Natural killer cell treated with Interleukin-12 subunit alpha and Interleukin-12 subunit beta and Interleukin-15 and Interleukin-18, amount 100 ng/mL, for 72 hours (primary cell): ENCODE measurements at regions not wholly inside any gene's neighbourhood (a gene's known extent, or its start where the extent isn't known, plus 50 kb on each side); places are given as distances from the start of the nearest gene placed in this dataset.
"Not testable (repeated sequence)": the region's sequence is repeated elsewhere in the genome, so short reads cannot be mapped to it uniquely, and the experiment has no call there.

Experiments
- ATAC-seq, 2 donors: fragments of 150-1000 bp; cut with Tn5 transposase in 1 of 2; sonication (Bioruptor Pico), chemical (Tn5 transposase) in 1 of 2; 2 replicates each; pipeline ENCODE4 v1.10.0; 2021
- DNase-seq: peaks from one replicate; pipeline ENCODE4 v3.0.0; 2022; ENCODE audit warnings: low spot score
- H3K27ac Mint-ChIP-seq, 2 donors: 1 replicate in 1 of 2; 2 replicates in 1 of 2; pipeline ENCODE4 v1.8.0; 2022; ENCODE audit warnings: mixed read lengths in 2 of 2, mild to moderate bottlenecking in 1 of 2, moderate library complexity in 1 of 2
- H3K27me3 Mint-ChIP-seq, 2 donors: 1 replicate in 1 of 2; 2 replicates in 1 of 2; pipeline ENCODE4 v1.8.0; 2022; ENCODE audit warnings: mixed read lengths in 2 of 2
- H3K36me3 Mint-ChIP-seq: one replicate; pipeline ENCODE4 v1.8.0; 2022; ENCODE audit warnings: mixed read lengths
- H3K4me1 Mint-ChIP-seq, 2 donors: 1 replicate in 1 of 2; 2 replicates in 1 of 2; pipeline ENCODE4 v1.8.0; 2022; ENCODE audit warnings: low read depth in 2 of 2, mixed read lengths in 2 of 2, mild to moderate bottlenecking in 1 of 2
- H3K4me3 Mint-ChIP-seq: one replicate; pipeline ENCODE4 v1.8.0; 2022; ENCODE audit warnings: mixed read lengths
- H3K9me3 Mint-ChIP-seq: 2 replicates; pipeline ENCODE4 v1.8.0; 2022; ENCODE audit warnings: mixed read lengths

- no peak for DNase-seq
- Mint-ChIP-seq H3K9me3 (peaks cover 9% of the 10 kb centered on the region), H3K27ac (no peak overlapping the region), H3K27me3 (no peaks in the 10 kb centered on the region), H3K4me3 (no peak overlapping the region), H3K36me3 (no peaks in the 10 kb centered on the region), H3K4me1 (no peaks in the 10 kb centered on the region)
- ATAC-seq: no peak
Observed at GRCh38 chr11:25633230-25633629, 698.7 kb upstream of the ANO3 start.

- not testable (repeated sequence) for ATAC-seq, H3K27ac Mint-ChIP-seq, H3K36me3 Mint-ChIP-seq, H3K4me1 Mint-ChIP-seq, H3K4me3 Mint-ChIP-seq, H3K27me3 Mint-ChIP-seq, DNase-seq
- H3K9me3 Mint-ChIP-seq: peaks cover 17% of the 10 kb centered on the region
Observed at GRCh38 chr11:25649220-25649619, 682.7 kb upstream of the ANO3 start.

GRCh38 chr11:25650319-25650718 lies 681.6 kb upstream of the ANO3 start:
- DNase-seq: no peak
- H3K4me3 Mint-ChIP-seq: no peak overlapping the region
- no peaks in the 10 kb centered on the region for H3K27me3 Mint-ChIP-seq
- H3K4me1 Mint-ChIP-seq: no peaks in the 10 kb centered on the region
- no peak overlapping the region for H3K27ac Mint-ChIP-seq
- H3K9me3 Mint-ChIP-seq: peaks cover 20% of the 10 kb centered on the region
- no peak for ATAC-seq
- H3K36me3 Mint-ChIP-seq: no peaks in the 10 kb centered on the region

- Mint-ChIP-seq H3K27me3 (no peaks in the 10 kb centered on the region), H3K36me3 (no peaks in the 10 kb centered on the region), H3K4me3 (no peak overlapping the region), H3K4me1 (no peaks in the 10 kb centered on the region), H3K9me3 (peaks cover 20% of the 10 kb centered on the region), H3K27ac (no peak overlapping the region)
- ATAC-seq (no peak), DNase-seq (no peak)
Observed at GRCh38 chr11:25655636-25656035, 676.3 kb upstream of the ANO3 start.

GRCh38 chr11:25658916-25659315 lies 673.0 kb upstream of the ANO3 start:
- Mint-ChIP-seq H3K9me3 (peaks cover 9% of the 10 kb centered on the region), H3K4me3 (no peak overlapping the region), H3K27ac (no peak overlapping the region), H3K27me3 (no peaks in the 10 kb centered on the region), H3K36me3 (no peaks in the 10 kb centered on the region), H3K4me1 (no peaks in the 10 kb centered on the region)
- no peak for DNase-seq
- ATAC-seq: no peak

GRCh38 chr11:25659706-25660105 lies 672.2 kb upstream of the ANO3 start:
- no peak overlapping the region for H3K27ac Mint-ChIP-seq
- no peaks in the 10 kb centered on the region for H3K36me3 Mint-ChIP-seq
- no peak overlapping the region for H3K4me3 Mint-ChIP-seq
- DNase-seq: no peak
- H3K9me3 Mint-ChIP-seq: peaks cover 7% of the 10 kb centered on the region
- H3K27me3 Mint-ChIP-seq: no peaks in the 10 kb centered on the region
- ATAC-seq: no peak
- H3K4me1 Mint-ChIP-seq: no peaks in the 10 kb centered on the region

- Mint-ChIP-seq H3K27me3 (no peaks in the 10 kb centered on the region), H3K27ac (no peak overlapping the region), H3K4me1 (no peaks in the 10 kb centered on the region), H3K4me3 (no peak overlapping the region), H3K9me3 (peaks cover 14% of the 10 kb centered on the region), H3K36me3 (no peaks in the 10 kb centered on the region)
- ATAC-seq: no peak
- no peak for DNase-seq
Observed at GRCh38 chr11:25667871-25668270, 664.1 kb upstream of the ANO3 start.

GRCh38 chr11:25691959-25692358 lies 640.0 kb upstream of the ANO3 start:
- Mint-ChIP-seq H3K9me3 (peaks cover 12% of the 10 kb centered on the region), H3K4me1 (no peaks in the 10 kb centered on the region), H3K27ac (no peak overlapping the region), H3K4me3 (no peak overlapping the region), H3K27me3 (no peaks in the 10 kb centered on the region), H3K36me3 (peaks cover 8% of the 10 kb centered on the region)
- no peak for ATAC-seq
- DNase-seq: no peak

- no peak for DNase-seq
Observed at GRCh38 chr11:25702417-25702816, 629.5 kb upstream of the ANO3 start.

GRCh38 chr11:25710975-25711374 lies 621.0 kb upstream of the ANO3 start:
- H3K27ac Mint-ChIP-seq: no peak overlapping the region
- no peaks in the 10 kb centered on the region for H3K4me1 Mint-ChIP-seq
- H3K4me3 Mint-ChIP-seq: no peak overlapping the region
- peaks cover 22% of the 10 kb centered on the region for H3K9me3 Mint-ChIP-seq
- H3K36me3 Mint-ChIP-seq: no peaks in the 10 kb centered on the region
- no peak for DNase-seq
- no peaks in the 10 kb centered on the region for H3K27me3 Mint-ChIP-seq
- no peak for ATAC-seq

More at GRCh38 chr11:25702417-25702816, 629.5 kb upstream of the ANO3 start:
- Mint-ChIP-seq H3K9me3 (peaks cover 13% of the 10 kb centered on the region), H3K36me3 (no peaks in the 10 kb centered on the region), H3K4me1 (no peaks in the 10 kb centered on the region), H3K4me3 (no peak overlapping the region), H3K27ac (no peak overlapping the region), H3K27me3 (no peaks in the 10 kb centered on the region)
- no peak for ATAC-seq

- H3K27me3 Mint-ChIP-seq: no peaks in the 10 kb centered on the region
- peaks cover 28% of the 10 kb centered on the region for H3K9me3 Mint-ChIP-seq
- no peaks in the 10 kb centered on the region for H3K4me1 Mint-ChIP-seq
- no peak overlapping the region for H3K4me3 Mint-ChIP-seq
- H3K27ac Mint-ChIP-seq: no peak overlapping the region
- DNase-seq (no peak), ATAC-seq (no peak)
- H3K36me3 Mint-ChIP-seq: peaks cover 12% of the 10 kb centered on the region
Observed at GRCh38 chr11:25727944-25728343, 604.0 kb upstream of the ANO3 start.

- Mint-ChIP-seq H3K27me3 (no peaks in the 10 kb centered on the region), H3K9me3 (peaks cover 24% of the 10 kb centered on the region), H3K4me3 (no peak overlapping the region), H3K27ac (no peak overlapping the region), H3K36me3 (peaks cover 7% of the 10 kb centered on the region), H3K4me1 (no peaks in the 10 kb centered on the region)
- no peak for ATAC-seq
- no peak for DNase-seq
Observed at GRCh38 chr11:25730230-25730629, 601.7 kb upstream of the ANO3 start.

GRCh38 chr11:25733777-25734176 lies 598.2 kb upstream of the ANO3 start:
- H3K4me3 Mint-ChIP-seq: no peak overlapping the region
- no peaks in the 10 kb centered on the region for H3K27me3 Mint-ChIP-seq
- H3K36me3 Mint-ChIP-seq: no peaks in the 10 kb centered on the region
- no peaks in the 10 kb centered on the region for H3K4me1 Mint-ChIP-seq
- peaks cover 15% of the 10 kb centered on the region for H3K9me3 Mint-ChIP-seq
- ATAC-seq (no peak), DNase-seq (no peak)
- H3K27ac Mint-ChIP-seq: no peak overlapping the region

GRCh38 chr11:25734591-25735211 lies 597.2 kb upstream of the ANO3 start:
- Mint-ChIP-seq H3K4me1 (no peaks in the 10 kb centered on the region), H3K27ac (no peak overlapping the region), H3K36me3 (no peaks in the 10 kb centered on the region), H3K27me3 (no peaks in the 10 kb centered on the region), H3K9me3 (peaks cover 15% of the 10 kb centered on the region), H3K4me3 (no peak overlapping the region)
- ATAC-seq (no peak), DNase-seq (no peak)

- no peaks in the 10 kb centered on the region for H3K27me3 Mint-ChIP-seq
Observed at GRCh38 chr11:25737071-25737675, 594.8 kb upstream of the ANO3 start.

More at GRCh38 chr11:25737071-25737675, 594.8 kb upstream of the ANO3 start:
- DNase-seq (no peak), ATAC-seq (no peak)
- no peak overlapping the region for H3K27ac Mint-ChIP-seq
- H3K9me3 Mint-ChIP-seq: peaks cover 11% of the 10 kb centered on the region
- no peak overlapping the region for H3K4me3 Mint-ChIP-seq
- no peaks in the 10 kb centered on the region for H3K36me3 Mint-ChIP-seq
- H3K4me1 Mint-ChIP-seq: no peaks in the 10 kb centered on the region
